GM18517 (cell line): ENCODE measurements at regions not wholly inside any gene's neighbourhood (a gene's known extent, or its start where the extent isn't known, plus 50 kb on each side); places are given as distances from the start of the nearest gene placed in this dataset.
"Not testable (repeated sequence)": the region's sequence is repeated elsewhere in the genome, so short reads cannot be mapped to it uniquely, and the experiment has no call there.

Source experiments
- ATAC-seq: cut with Tn5 transposase; IDR thresholded peaks from one replicate; pipeline ENCODE4 v1.9.1; 2021; ENCODE audit warnings: mild to moderate bottlenecking, moderate library complexity; ENCODE audit not compliant: unreplicated experiment

GRCh38 chr1:185549906-185550305, 184.3 kb upstream of the HMCN1 start:
- ATAC-seq, result no peak

DNA sequence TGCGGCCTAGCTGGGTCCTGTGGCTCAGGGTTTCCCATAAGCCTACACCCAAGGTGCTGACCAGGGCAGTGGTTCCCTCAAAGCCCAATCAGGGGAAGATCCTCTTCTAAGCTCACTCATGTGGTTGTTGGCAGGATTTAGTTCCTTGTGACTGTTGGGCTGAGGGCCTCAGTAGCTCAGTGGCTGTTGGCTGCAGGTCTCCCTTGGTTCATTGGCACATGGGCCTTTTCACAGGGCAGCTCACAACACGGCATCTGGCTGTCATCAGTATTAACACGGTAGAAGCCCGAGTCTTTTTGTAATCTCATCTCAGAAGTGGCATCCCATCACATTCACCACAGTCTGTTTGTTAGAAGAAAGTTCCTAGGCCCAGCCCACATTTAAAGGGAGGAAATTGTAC, 188.2 kb upstream of the HMCN1 start:
- no peak for ATAC-seq

DNA sequence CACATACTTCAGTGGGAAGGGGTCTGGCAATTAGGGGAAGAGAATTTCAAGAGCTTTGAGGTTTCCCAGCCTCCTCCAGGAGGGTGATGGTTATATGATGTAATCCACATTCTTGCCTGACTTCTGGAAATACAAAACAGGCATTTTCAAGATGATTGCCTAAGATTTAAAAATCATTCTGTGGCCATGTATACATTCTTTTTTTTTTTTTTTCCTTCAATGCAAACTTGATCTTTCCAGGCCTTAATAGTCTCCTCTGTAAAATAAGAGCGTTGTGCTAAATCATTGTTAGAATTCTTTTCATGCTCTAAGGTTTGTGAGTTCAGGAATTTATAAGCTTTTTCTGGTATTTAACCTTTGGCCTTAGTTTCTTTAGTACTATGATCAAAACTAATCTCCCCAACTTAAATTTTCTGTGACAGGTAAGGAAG, 192.3 kb upstream of the HMCN1 start:
- ATAC-seq, result no peak

DNA sequence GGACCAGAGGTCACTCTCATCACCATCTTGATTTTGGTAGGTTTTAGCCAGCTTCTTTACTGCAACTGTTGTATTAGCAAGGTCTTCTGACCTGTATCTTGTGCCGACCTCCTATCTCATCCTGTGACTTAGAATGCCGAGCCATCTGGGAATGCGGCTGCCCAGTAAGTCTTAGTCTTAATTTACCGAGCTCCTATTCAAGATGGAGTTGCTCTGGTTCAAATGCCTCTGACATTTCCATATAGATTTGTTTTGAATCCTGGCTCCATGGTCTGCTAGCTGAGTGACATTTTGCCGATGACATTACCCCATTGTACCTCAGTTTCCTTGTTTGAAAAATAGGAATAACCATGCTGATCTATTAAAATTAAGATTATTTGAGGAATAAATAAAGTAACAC, 193.9 kb upstream of the HMCN1 start:
- no peak for ATAC-seq

- no peak for ATAC-seq
Observed at GRCh38 chr1:185539277-185539943, 194.8 kb upstream of the HMCN1 start.

DNA sequence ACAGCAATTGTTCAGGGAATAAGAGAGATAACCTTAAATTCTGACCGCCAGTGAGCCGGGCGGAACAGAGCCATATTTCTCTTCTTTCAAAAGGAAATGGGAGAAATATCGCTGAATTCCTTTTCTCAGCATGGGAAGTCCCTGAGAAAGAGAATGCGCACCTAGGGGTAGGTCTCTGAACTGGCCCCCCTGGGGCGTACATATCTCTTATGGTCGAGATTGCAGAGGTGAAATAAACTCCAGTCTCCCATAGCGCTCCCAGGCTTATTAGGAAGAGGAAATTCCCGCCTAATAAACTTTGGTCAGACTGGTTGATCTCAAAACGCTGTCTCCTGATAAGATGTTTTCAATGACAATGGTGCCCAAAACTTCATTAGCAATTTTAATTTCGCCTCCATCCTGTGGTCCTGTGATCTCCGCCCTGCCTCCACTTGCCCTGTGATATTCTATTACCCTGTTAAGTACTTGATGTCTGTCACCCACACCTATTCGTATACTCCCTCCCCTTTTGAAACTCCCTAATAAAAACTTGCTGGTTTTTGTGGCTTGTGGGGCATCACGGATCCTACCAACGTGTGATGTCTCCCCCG, 195.8 kb upstream of the HMCN1 start:
- ATAC-seq, result not testable (repeated sequence)

DNA sequence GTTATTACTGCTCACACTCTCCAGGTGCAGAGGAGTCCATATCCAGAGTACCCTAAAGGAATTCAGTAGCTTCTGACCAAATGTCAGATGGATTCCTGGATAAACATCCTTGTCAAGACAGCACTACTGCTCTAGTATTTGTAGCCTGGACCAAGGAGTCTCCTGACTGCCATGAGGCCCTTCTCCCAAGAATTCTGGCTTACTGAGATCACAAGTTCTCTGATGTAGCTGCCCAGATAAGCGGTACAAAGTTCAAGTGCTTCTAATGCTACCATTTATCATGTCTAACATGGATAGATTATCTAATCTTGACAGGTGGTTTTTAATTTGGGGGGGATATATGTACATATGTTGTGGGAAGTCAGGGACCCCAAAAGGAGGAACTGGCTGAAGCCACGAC, 196.6 kb upstream of the HMCN1 start:
- ATAC-seq, result no peak

GRCh38 chr1:185536165-185536920, 197.8 kb upstream of the HMCN1 start:
- no peak for ATAC-seq

DNA sequence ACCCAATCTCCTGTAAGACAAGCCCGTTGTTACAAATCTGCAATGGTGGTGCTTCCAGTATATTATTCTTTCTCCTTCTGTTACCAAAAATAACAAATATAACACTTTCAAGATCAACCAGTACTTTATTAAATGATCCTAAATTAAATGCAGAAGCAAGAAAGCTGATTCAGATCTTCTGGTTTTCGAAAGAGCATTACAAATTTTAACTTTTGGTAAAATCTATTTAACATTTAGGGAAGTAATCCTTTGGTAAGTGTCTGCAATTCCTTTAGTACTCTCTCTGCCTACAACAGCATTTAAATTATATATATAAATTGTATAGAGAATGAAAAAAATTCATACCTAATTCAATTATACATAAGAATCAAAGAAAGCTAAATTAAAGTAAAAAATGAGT, 198.6 kb upstream of the HMCN1 start:
- ATAC-seq, result no peak

- no peak for ATAC-seq
Observed at GRCh38 chr1:185534801-185535200, 199.4 kb upstream of the HMCN1 start.

- no peak for ATAC-seq
Observed at GRCh38 chr1:185533596-185533995, 200.6 kb upstream of the HMCN1 start.

DNA sequence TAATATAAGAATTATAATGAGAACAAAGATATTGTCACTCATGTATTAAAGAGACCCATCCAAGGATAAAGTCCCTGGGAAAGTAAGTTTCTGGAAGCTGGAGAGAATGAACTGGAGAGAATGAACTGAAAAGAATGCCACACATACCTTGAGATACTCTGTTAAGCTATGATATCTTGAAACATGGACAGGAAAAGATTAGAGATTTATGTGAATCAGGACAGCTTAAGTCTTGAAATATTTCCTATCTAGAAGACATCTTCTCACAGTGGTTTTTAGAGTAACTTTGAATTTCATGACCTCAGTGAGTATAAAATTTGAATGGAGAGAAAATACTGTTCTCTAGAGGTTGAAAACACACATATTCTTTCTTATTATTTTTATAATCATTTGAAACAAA, 201.3 kb upstream of the HMCN1 start:
- no peak for ATAC-seq

DNA sequence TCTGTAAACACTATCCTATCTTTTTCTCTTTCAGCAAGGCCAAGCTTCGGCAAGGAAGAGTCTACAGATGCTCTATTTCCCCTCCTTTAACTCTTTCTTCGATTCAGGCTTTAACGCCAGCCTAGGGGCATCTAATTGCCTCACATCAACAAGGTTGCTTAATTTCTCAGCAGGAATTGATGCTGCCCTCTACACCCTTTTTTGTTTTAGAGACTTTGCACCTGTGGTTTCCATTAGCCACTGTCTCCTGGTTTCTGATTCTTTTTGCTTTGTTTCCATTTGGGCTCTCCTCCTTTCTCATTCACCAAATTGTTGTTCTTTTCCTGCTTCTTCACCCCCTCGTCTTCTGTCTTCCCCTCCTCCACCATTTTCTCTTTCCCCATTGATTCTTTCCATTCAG, 202.4 kb upstream of the HMCN1 start:
- no peak for ATAC-seq

GRCh38 chr1:185530215-185530614, 204.0 kb upstream of the HMCN1 start:
- ATAC-seq, result no peak

DNA sequence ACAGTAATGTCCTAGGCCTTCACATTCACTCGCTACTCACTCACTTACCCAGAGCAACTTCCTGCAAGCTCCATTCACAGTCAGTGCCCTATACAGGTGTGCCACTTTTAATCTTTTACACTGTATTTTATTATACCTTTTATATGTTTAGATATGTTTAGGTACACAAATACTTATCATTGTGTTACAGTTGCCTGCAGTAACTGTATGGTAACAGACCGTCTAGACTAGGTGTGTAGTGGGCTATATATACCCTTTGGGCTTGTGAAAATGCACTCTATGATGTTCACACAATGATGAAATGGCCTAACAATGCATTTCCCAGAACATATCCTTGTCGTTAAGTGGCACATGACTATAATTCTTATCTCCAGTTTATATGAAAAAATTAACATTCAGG, 204.5 kb upstream of the HMCN1 start:
- ATAC-seq, result no peak

GRCh38 chr1:185528084-185528676, 206.0 kb upstream of the HMCN1 start:
- ATAC-seq, result no peak

DNA sequence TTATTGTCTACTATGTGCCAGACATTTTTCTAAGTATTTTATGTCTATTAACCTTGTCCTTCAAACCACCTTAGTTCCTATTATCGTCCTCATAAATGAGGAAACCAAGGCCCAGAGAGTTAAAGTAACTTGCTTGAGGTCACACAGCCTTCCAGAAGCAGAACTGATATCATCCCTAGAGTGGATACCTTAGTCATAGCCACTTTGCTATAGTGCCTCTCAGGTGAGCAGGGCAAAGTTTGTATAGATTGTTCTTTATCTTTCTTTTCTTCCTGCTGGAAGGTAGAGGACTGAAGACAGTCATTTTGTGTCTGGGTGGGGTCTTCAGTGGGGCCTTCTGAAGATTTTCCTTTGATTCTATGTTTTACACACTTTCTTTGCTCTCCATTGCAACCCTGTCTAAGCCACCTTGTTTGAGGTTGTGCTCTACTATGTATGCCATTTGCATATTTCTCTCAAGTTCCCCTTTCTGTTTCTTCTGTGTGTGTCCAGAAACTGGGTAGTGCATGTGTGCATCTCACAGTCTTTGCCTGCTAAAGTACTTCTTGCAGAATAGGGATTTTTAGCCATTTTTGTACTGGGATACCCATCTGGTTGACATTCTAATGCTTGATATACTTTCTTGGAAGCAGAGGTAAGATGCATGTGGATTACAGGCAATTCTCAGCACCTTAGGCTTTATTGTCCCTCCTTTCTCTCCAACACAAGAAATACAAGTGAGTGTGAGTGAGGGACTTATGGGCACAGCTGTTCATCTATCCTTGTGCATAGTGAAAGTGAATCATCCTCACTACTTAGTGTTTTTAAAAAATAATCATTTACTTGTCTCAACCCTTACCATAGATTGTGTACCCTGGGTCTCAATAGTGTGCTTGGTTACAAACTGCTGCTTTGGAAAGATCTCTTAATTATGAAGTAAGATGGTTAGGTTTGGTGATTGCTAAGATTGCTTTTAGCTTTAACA, 207.6 kb upstream of the HMCN1 start:
- peak; percentile 100 for ATAC-seq

- ATAC-seq, result peak; percentile 90
Observed at GRCh38 chr1:185520188-185520920, 203.3 kb upstream of the IVNS1ABP start.

GRCh38 chr1:185517808-185518419, 200.9 kb upstream of the IVNS1ABP start:
- ATAC-seq, result no peak

GRCh38 chr1:185517301-185517700, 200.3 kb upstream of the IVNS1ABP start:
- ATAC-seq, result not testable (repeated sequence)
